Right ventricle myocardium superior (tissue), 1 donor: ENCODE measurements at regions not wholly inside any gene's neighbourhood (a gene's known extent, or its start where the extent isn't known, plus 50 kb on each side); places are given as distances from the start of the nearest gene placed in this dataset.
"Not testable (repeated sequence)": the region's sequence is repeated elsewhere in the genome, so short reads cannot be mapped to it uniquely, and the experiment has no call there.

Experiments
- ATAC-seq: fragments of 200-7000 bp; cut with Tn5 transposase; one replicate; pipeline ENCODE4 v1.9.1; 2020; ENCODE audit warnings: mild to moderate bottlenecking; ENCODE audit not compliant: poor library complexity
- DNase-seq: peaks from one replicate; pipeline ENCODE4 v3.0.0-alpha.2; 2020
- intact Hi-C: fragments of 100-400 bp; cut with DNase I; formaldehyde crosslinking; loops from one replicate; pipeline ENCODE4 v1.11.2; 2022
- donor health status: DM: no; HTN: yes; CAD: no; lungs with severe emphysema.

GRCh38 chr22:22125579-22126468 lies 118.8 kb upstream of the VPREB1 start:
- intact Hi-C loops, result no loop called here
- no peak for DNase-seq
- ATAC-seq, result no peak

GRCh38 chr22:22125028-22125578 lies 119.5 kb upstream of the VPREB1 start:
- intact Hi-C loops, result no loop called here
- ATAC-seq (no peak), DNase-seq (no peak)

GRCh38 chr22:22124374-22124773 lies 120.2 kb upstream of the VPREB1 start:
- ATAC-seq (no peak), DNase-seq (no peak)
- intact Hi-C loops, result no loop called here

GRCh38 chr22:22123960-22124278 lies 120.7 kb upstream of the VPREB1 start:
- DNase-seq (no peak), ATAC-seq (no peak)
- intact Hi-C loops, result no loop called here

- DNase-seq (no peak), ATAC-seq (no peak)
- intact Hi-C loops, result no loop called here
These were observed 121.2 kb upstream of the VPREB1 start for GRCh38 chr22:22123118-22123959.

GRCh38 chr22:22122348-22123117 lies 122.1 kb upstream of the VPREB1 start:
- DNase-seq (no peak), ATAC-seq (no peak)
- intact Hi-C loops, result no loop called here

- intact Hi-C loops, result no loop called here
- ATAC-seq, result no peak
- no peak for DNase-seq
These were observed 123.1 kb upstream of the VPREB1 start for GRCh38 chr22:22121445-22121844.

- no peak for ATAC-seq
- no peak for DNase-seq
- intact Hi-C loops, result no loop called here
These were observed 124.4 kb upstream of the VPREB1 start for GRCh38 chr22:22120160-22120559.

GRCh38 chr22:22118987-22119386 lies 125.6 kb upstream of the VPREB1 start:
- intact Hi-C loops, result no loop called here
- DNase-seq (no peak), ATAC-seq (no peak)

GRCh38 chr22:22117864-22118544 lies 126.6 kb upstream of the VPREB1 start:
- ATAC-seq, intact Hi-C loops, DNase-seq: not testable (repeated sequence)

- intact Hi-C loops, ATAC-seq, DNase-seq: not testable (repeated sequence)
These were observed 127.4 kb upstream of the VPREB1 start for GRCh38 chr22:22116997-22117770.

- no peak for DNase-seq
- no peak for ATAC-seq
- intact Hi-C loops, result no loop called here
These were observed 130.9 kb upstream of the VPREB1 start for GRCh38 chr22:22113701-22114100.

- intact Hi-C loops, result no loop called here
- ATAC-seq (no peak), DNase-seq (no peak)
These were observed 130.1 kb upstream of the TOP3B start for GRCh38 chr22:22112533-22113294.

- intact Hi-C loops, result no loop called here
- no peak for ATAC-seq
- no peak for DNase-seq
These were observed 129.4 kb upstream of the TOP3B start for GRCh38 chr22:22111983-22112382.

GRCh38 chr22:22111267-22111751 lies 128.7 kb upstream of the TOP3B start:
- DNase-seq, result no peak
- no peak for ATAC-seq
- intact Hi-C loops, result no loop called here

- intact Hi-C loops, result no loop called here
- DNase-seq, result no peak
- ATAC-seq, result peak; percentile 73
These were observed 128.1 kb upstream of the TOP3B start for GRCh38 chr22:22110548-22111266.
